Loucy (cell line): ENCODE measurements at regions not wholly inside any gene's neighbourhood (a gene's known extent, or its start where the extent isn't known, plus 50 kb on each side); places are given as distances from the start of the nearest gene placed in this dataset.

Experiments used
- H2AFZ ChIP-seq: fragments of 200-600 bp; sonication (generic); 2 replicates; pipeline ENCODE4 v1.6.0; 2016; ENCODE audit warnings: antibody characterized with exemption, mild to moderate bottlenecking, low read length, moderate library complexity
- H3F3A ChIP-seq: fragments of 200-600 bp; 2 replicates; pipeline ENCODE4 v1.6.0; 2016; ENCODE audit warnings: antibody characterized with exemption, low read depth, mild to moderate bottlenecking
- H3K27me3 ChIP-seq: fragments of 200-600 bp; sonication (generic); 2 replicates; pipeline ENCODE4 v1.6.1; 2014; ENCODE audit warnings: low read length, mild to moderate bottlenecking; ENCODE audit not compliant: insufficient read depth, poor library complexity, severe bottlenecking
- H3K36me3 ChIP-seq: fragments of 200-600 bp; sonication (generic); 2 replicates; pipeline ENCODE4 v1.6.1; 2016; ENCODE audit warnings: low read length; ENCODE audit not compliant: insufficient read depth
- H3K4me1 ChIP-seq: fragments of 200-600 bp; sonication (generic); 2 replicates; pipeline ENCODE4 v1.5.1; 2014; ENCODE audit warnings: low read length, mild to moderate bottlenecking; ENCODE audit not compliant: insufficient read depth, poor library complexity, severe bottlenecking
- H3K4me2 ChIP-seq: fragments of 200-600 bp; sonication (generic); 2 replicates; pipeline ENCODE4 v1.6.0; 2014; ENCODE audit warnings: antibody characterized with exemption, low read length, low read depth, mild to moderate bottlenecking; ENCODE audit not compliant: poor library complexity, severe bottlenecking
- H3K4me3 ChIP-seq: fragments of 200-600 bp; sonication (generic); 2 replicates; pipeline ENCODE4 v1.5.1; 2014; ENCODE audit warnings: low read length, mild to moderate bottlenecking, mixed read lengths; ENCODE audit not compliant: poor library complexity, severe bottlenecking
- H3K79me2 ChIP-seq: fragments of 200-600 bp; sonication (generic); 2 replicates; pipeline ENCODE4 v1.6.1; 2014; ENCODE audit warnings: low read length; ENCODE audit not compliant: insufficient read depth
- H3K9ac ChIP-seq: fragments of 200-600 bp; sonication (generic); 2 replicates; pipeline ENCODE4 v1.6.0; 2014; ENCODE audit warnings: mild to moderate bottlenecking, low read depth, low read length, moderate library complexity; ENCODE audit not compliant: poor library complexity, severe bottlenecking
- H3K9me2 ChIP-seq: fragments of 200-600 bp; sonication (generic); replicated peaks from 2 replicates; pipeline ENCODE4 v1.6.1; 2016; ENCODE audit warnings: low read depth, low read length, mixed read lengths
- H3K9me3 ChIP-seq: fragments of 200-600 bp; sonication (generic); 2 replicates; pipeline ENCODE4 v1.6.1; 2014; ENCODE audit warnings: mild to moderate bottlenecking, antibody characterized with exemption, low read length, low read depth; ENCODE audit not compliant: insufficient read depth
- H4K20me1 ChIP-seq: fragments of 200-600 bp; sonication (generic); 2 replicates; pipeline ENCODE4 v1.6.0; 2014; ENCODE audit warnings: antibody characterized with exemption, low read length, mild to moderate bottlenecking; ENCODE audit not compliant: insufficient read depth, poor library complexity, severe bottlenecking
- CTCF ChIP-seq: fragments of 200-600 bp; sonication (generic); conservative IDR thresholded peaks from 2 replicates; pipeline ENCODE4 v1.5.1; 2014; ENCODE audit warnings: mild to moderate bottlenecking, antibody characterized with exemption, low read length
- EZH2phosphoT487 ChIP-seq: fragments of 200-600 bp; IDR thresholded peaks from 2 replicates; pipeline ENCODE4 v1.6.1; 2018; ENCODE audit warnings: antibody characterized with exemption, mild to moderate bottlenecking, moderate library complexity, borderline replicate concordance

GRCh38 chr20:56987986-56988385 is 278.5 kb downstream of the BMP7 start:
- no peaks in the 10 kb centered on the region for H3K9me2 ChIP-seq
- no peaks in the 10 kb centered on the region for H4K20me1 ChIP-seq
- TF ChIP-seq CTCF (no peak), EZH2phosphoT487 (no peak)
- no peaks in the 10 kb centered on the region for H3K79me2 ChIP-seq
- H3K4me2 ChIP-seq, result no peak overlapping the region
- no peak overlapping the region for H3K4me3 ChIP-seq
- H3K4me1 ChIP-seq, result no peaks in the 10 kb centered on the region
- H3K9me3 ChIP-seq, result peaks cover 4% of the 10 kb centered on the region; the same call in 1 of the 2 replicates
- no peak overlapping the region for H3K9ac ChIP-seq
- H2AFZ ChIP-seq, result no peak overlapping the region
- H3K36me3 ChIP-seq, result no peaks in the 10 kb centered on the region
- H3F3A ChIP-seq, result no peaks in the 10 kb centered on the region
- no peaks in the 10 kb centered on the region for H3K27me3 ChIP-seq

GRCh38 chr20:56988446-56988845 is 278.0 kb downstream of the BMP7 start:
- no peak overlapping the region for H3K9ac ChIP-seq
- no peaks in the 10 kb centered on the region for H3K4me1 ChIP-seq
- no peaks in the 10 kb centered on the region for H3K79me2 ChIP-seq
- H3K4me2 ChIP-seq, result no peak overlapping the region
- H2AFZ ChIP-seq, result no peak overlapping the region
- H3K9me2 ChIP-seq, result no peaks in the 10 kb centered on the region
- H3K9me3 ChIP-seq, result peaks cover 4% of the 10 kb centered on the region; the same call in 1 of the 2 replicates
- no peaks in the 10 kb centered on the region for H3K27me3 ChIP-seq
- no peaks in the 10 kb centered on the region for H4K20me1 ChIP-seq
- no peaks in the 10 kb centered on the region for H3K36me3 ChIP-seq
- H3K4me3 ChIP-seq, result no peak overlapping the region
- no peaks in the 10 kb centered on the region for H3F3A ChIP-seq
- TF ChIP-seq CTCF (no peak), EZH2phosphoT487 (no peak)

- no peaks in the 10 kb centered on the region for H3K36me3 ChIP-seq
- no peaks in the 10 kb centered on the region for H3K79me2 ChIP-seq
- H3K4me2 ChIP-seq, result no peak overlapping the region
- H3K9me2 ChIP-seq, result no peaks in the 10 kb centered on the region
- H4K20me1 ChIP-seq, result no peaks in the 10 kb centered on the region
- H3K9me3 ChIP-seq, result peaks cover 4% of the 10 kb centered on the region; the same call in 1 of the 2 replicates
- no peaks in the 10 kb centered on the region for H3K4me1 ChIP-seq
- H3K4me3 ChIP-seq, result no peak overlapping the region
- no peak overlapping the region for H3K9ac ChIP-seq
- no peaks in the 10 kb centered on the region for H3F3A ChIP-seq
- TF ChIP-seq EZH2phosphoT487, result no peak
- no peak for TF ChIP-seq CTCF
- no peak overlapping the region for H2AFZ ChIP-seq
- H3K27me3 ChIP-seq, result no peaks in the 10 kb centered on the region
Measured at GRCh38 chr20:56989516-56989915, 276.9 kb downstream of the BMP7 start.
